SHP77 treated with DMSO at 0.1 percent for 48 hours (cell line): ENCODE measurements at regions not wholly inside any gene's neighbourhood (a gene's known extent, or its start where the extent isn't known, plus 50 kb on each side); places are given as distances from the start of the nearest gene placed in this dataset.

ENCODE experiments used
- DNase-seq: peaks from one replicate; lab custom pipeline; 2025; lab: John Stamatoyannopoulos, UW

GRCh38 chr6:99073223-99073622 lies 125.5 kb upstream of the FBXL4 start:
- DNase-seq = no peak

DNA sequence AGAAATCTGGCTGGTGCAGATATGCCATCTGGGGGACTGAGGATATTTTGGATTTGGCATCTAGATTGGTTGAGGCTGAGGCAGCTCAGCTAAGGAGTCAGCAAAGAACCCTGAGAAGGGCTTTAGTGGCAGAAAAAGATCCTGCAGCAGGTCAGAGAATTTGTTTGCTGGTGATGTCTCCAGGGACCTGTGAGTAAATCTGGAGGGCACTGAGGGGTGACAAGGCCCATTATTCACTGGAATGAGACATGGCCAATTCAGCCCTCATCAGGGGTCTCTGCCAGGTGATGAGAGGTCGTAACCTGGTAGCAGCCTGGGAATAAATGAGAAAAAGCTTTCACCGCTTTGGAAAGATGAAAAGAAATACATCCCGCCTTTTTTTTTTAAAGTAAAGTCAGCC lies 118.3 kb upstream of the FBXL4 start:
- DNase-seq = no peak

DNA sequence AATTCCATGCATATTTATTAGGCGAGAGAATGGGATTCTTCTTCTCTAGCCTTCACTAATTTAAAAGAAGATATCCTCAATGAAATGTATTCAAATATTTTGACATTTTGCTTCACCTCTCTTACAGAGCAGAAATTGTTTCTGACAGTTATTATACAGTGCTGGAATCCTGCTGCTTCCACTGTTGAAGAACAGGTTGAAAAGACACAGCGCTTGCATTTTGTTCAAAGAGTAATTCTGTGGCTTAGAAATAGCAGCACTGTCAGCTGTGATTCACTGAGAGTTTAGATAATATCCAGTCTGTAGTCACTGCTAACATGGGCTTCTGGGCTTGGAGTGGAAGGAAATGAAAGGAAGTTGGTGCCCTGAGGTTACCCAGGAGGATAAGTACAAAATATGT lies 117.1 kb upstream of the FBXL4 start:
- no peak for DNase-seq

DNA sequence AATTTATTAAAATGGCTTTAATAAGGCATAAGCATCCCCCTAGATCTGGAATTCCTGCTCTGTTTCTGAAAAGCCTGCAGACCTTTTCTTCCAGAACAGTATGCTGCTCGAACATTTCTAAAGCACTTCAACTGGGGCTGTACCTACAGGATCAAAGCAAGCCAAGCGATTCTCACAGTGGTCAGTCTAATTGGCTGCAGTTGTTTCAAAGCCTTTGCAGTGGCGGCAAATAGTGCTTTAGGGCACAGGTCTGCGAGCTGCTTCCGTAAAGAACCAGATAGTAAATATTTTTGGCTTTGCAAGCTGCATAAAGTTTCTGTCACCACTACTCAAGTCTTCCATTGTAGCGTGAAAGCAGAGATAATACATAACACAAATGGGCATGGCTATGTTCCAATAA lies 88.9 kb upstream of the FBXL4 start:
- no peak for DNase-seq

- DNase-seq = no peak
These were observed 84.7 kb upstream of the FBXL4 start for GRCh38 chr6:99032396-99032795.

GRCh38 chr6:99031957-99032356 lies 84.2 kb upstream of the FBXL4 start:
- no peak for DNase-seq

- DNase-seq = no peak
These were observed 83.2 kb upstream of the FBXL4 start for GRCh38 chr6:99030915-99031314.

- no peak for DNase-seq
These were observed 78.4 kb upstream of the FBXL4 start for GRCh38 chr6:99026135-99026534.

DNA sequence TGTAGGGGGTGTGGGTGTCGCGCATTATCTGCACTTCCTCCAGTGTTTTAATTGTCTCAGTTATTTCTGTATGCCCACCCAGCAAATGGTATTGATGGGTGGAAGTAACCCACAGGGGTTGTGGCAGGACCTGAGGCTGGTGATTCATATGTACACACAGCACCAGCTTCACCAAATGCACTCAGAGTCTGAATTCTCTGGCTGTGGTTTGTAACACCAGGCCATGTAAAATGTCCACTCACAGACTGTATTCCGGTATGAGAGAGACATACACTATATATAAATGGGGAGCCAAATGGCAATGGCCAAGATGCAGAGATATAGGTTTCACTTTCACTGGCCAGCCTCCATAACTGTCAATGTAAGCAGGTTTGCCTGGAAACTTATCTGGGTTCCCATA lies 76.3 kb upstream of the FBXL4 start:
- no peak for DNase-seq

- no peak for DNase-seq
These were observed 74.4 kb upstream of the FBXL4 start for GRCh38 chr6:99022039-99022609.

DNA sequence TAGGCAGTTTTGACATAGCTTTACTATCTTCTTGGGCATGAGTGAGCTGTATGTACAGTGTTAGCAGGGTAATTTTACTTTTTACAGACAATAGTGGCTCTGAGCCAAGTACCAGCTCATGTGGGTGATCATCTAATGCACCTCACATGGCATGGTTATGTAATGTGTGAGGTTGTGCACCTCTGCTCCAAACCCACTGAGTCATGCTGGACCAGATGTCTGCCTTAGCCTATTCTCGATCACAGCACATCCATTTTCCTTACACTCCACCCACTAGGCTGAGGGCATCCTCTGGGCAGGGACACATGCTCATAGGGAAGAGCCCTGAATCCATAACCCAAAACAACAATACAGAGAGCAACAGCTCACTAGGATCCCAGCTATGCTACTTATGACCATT lies 71.6 kb upstream of the FBXL4 start:
- no peak for DNase-seq

GRCh38 chr6:99017150-99017549 lies 69.4 kb upstream of the FBXL4 start:
- DNase-seq = no peak

DNA sequence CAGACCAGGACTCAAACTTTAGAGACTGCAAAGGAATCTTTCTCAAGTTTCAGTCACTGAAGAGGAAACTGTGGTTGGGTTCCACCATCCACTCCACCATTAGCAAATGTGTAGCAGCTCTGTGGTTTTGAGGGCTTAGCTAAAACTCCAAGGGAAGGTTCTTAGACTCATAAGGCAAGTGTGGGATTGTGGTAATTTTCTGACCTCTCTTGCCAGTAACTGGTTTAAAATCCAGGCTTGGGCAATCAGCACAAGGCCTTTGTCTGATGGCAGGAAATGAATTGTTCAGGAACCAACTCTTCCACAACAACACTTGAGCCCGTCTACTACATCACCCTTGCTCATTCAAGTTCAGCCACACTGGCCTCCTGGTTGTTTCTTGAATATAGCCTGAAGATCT lies 68.6 kb upstream of the FBXL4 start:
- DNase-seq = no peak

DNA sequence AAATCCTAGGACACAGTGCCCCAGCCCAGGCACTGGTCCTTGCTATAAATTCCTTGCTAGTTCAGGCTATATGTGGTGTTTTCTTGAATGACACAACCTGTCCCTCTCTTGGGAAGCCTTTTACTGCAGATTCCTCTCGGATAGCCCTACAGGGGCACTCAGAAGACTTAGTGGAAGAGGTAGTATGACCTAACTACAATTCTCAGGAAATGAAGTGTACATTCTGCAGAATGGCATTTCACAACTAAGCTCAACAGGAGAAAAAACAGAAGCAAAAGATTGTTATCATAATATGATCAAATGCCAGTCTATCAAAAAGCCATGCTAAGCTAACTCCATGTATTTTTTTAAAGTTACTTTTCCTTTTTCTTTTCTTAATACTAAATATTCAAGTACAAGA lies 66.3 kb upstream of the FBXL4 start:
- DNase-seq = no peak

GRCh38 chr6:99013661-99014060 lies 65.9 kb upstream of the FBXL4 start:
- DNase-seq = no peak

- DNase-seq = no peak
These were observed 65.4 kb upstream of the FBXL4 start for GRCh38 chr6:99013145-99013544.

GRCh38 chr6:99011151-99011550 lies 63.4 kb upstream of the FBXL4 start:
- no peak for DNase-seq

DNA sequence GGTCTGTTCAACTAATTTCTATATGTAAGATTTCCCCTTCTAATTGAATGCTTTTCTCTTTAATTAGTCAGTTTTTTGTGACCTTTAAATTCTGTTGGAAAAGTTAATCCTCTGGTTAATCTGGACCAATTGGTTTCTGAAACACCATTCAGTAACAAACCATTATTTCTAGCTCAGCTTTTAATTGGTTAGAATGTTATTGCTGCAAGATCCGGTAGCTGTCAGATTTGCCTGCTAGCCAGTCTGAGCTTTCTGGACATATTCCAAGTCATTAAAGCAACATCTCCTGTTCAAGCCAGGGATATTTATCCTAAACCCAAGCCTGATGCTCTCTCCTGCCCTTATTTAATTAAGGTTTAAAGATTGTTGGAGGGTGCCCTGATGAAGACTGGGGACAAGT lies 55.1 kb upstream of the FBXL4 start:
- DNase-seq = no peak

DNA sequence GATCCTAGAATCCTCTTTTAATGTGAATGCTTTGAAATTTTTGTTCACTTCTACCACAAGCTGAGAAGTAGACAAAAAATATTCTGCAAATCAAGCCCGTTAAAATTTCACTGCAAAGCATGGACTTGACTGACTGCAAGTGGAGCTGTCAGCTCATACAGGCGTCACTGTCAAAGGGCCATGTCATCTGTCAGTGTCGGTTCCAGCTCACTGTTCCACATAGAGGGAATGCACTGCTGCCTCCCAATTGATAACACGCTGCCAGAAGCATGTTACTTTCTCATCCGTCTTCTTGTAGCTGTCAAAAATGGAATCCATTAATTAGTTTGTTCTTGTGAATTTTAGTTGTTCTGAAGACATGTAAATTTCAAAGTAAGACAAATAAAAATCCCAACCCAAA lies 50.4 kb upstream of the FBXL4 start:
- DNase-seq = no peak
